ENCODE measurements at regions not wholly inside any gene's neighbourhood (a gene's known extent, or its start where the extent isn't known, plus 50 kb on each side); places are given as distances from the start of the nearest gene placed in this dataset.

DNA sequence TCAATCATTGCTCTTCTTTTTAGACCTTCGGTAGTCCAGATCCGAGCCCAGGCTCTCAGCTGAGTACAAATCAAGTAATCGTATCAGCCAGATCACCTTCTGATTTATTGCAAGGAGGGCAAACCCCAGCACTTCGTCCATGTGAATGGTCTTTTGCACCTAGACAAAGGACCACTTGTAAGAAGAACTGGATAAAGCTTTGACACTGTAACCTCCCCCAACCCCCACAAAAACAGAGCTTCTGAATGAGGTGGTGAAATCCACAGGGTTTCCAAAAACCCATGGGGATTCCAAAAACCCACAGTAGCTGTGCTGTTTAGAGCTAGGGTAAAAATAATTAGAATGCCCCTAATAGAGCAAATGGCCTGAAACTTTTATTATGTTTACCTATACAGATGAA is 148.8 kb upstream of the ODAD2 start:
- no peak overlapping the region for H3K4me3 Mint-ChIP-seq (ENCODE audit: unreplicated experiment)
- H3K36me3 Mint-ChIP-seq (ENCODE audit: low read depth, unreplicated experiment): no peaks in the 10 kb centered on the region
- H3K9me3 Mint-ChIP-seq (ENCODE audit: unreplicated experiment): no peaks in the 10 kb centered on the region
- TF ChIP-seq, protein P1, sequence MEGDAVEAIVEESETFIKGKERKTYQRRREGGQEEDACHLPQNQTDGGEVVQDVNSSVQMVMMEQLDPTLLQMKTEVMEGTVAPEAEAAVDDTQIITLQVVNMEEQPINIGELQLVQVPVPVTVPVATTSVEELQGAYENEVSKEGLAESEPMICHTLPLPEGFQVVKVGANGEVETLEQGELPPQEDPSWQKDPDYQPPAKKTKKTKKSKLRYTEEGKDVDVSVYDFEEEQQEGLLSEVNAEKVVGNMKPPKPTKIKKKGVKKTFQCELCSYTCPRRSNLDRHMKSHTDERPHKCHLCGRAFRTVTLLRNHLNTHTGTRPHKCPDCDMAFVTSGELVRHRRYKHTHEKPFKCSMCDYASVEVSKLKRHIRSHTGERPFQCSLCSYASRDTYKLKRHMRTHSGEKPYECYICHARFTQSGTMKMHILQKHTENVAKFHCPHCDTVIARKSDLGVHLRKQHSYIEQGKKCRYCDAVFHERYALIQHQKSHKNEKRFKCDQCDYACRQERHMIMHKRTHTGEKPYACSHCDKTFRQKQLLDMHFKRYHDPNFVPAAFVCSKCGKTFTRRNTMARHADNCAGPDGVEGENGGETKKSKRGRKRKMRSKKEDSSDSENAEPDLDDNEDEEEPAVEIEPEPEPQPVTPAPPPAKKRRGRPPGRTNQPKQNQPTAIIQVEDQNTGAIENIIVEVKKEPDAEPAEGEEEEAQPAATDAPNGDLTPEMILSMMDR (IDR thresholded peaks at IDR 0.05; ENCODE audit: unreplicated experiment): no peak
- H3K27ac Mint-ChIP-seq (ENCODE audit: unreplicated experiment): no peak overlapping the region
- peaks cover 2% of the 10 kb centered on the region for H3K4me1 Mint-ChIP-seq (ENCODE audit: unreplicated experiment)
- no peak for DNase-seq (ENCODE audit: low spot score)
- H3K27me3 Mint-ChIP-seq (ENCODE audit: unreplicated experiment): no peaks in the 10 kb centered on the region

DNA sequence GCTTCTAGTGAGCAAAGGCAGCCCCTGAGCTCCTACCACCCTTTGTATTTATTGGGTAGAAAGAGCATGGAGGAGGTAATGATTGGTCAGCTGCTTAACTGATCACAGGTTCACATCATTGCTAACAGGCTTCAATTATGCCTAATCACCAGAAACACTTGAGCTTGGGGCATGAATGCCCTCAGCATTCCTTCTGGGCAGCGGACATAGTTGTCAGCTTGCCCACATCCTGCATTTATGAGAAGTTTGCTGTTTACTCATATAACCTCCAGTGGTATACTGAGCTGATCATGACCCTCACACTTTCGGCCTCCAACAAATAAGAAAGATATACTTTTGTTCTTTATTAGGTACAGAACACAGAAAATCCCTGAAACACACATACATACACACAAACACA is 140.3 kb upstream of the ODAD2 start:
- Mint-ChIP-seq H3K9me3 (ENCODE audit: unreplicated experiment) (peaks cover 10% of the 10 kb centered on the region), H3K36me3 (ENCODE audit: low read depth, unreplicated experiment) (peaks cover 4% of the 10 kb centered on the region), H3K27me3 (ENCODE audit: unreplicated experiment) (no peaks in the 10 kb centered on the region), H3K4me3 (ENCODE audit: unreplicated experiment) (no peak overlapping the region), H3K27ac (ENCODE audit: unreplicated experiment) (no peak overlapping the region), H3K4me1 (ENCODE audit: unreplicated experiment) (peaks cover 4% of the 10 kb centered on the region)
- DNase-seq (ENCODE audit: low spot score): no peak
- TF ChIP-seq, protein P1 (IDR thresholded peaks at IDR 0.05; ENCODE audit: unreplicated experiment): no peak

- Mint-ChIP-seq H3K4me3 (ENCODE audit: unreplicated experiment) (no peak overlapping the region), H3K4me1 (ENCODE audit: unreplicated experiment) (peaks cover 4% of the 10 kb centered on the region), H3K27ac (ENCODE audit: unreplicated experiment) (no peak overlapping the region), H3K36me3 (ENCODE audit: low read depth, unreplicated experiment) (peaks cover 4% of the 10 kb centered on the region), H3K9me3 (ENCODE audit: unreplicated experiment) (peaks cover 10% of the 10 kb centered on the region), H3K27me3 (ENCODE audit: unreplicated experiment) (no peaks in the 10 kb centered on the region)
- TF ChIP-seq, protein P1 (IDR thresholded peaks at IDR 0.05; ENCODE audit: unreplicated experiment): no peak
- DNase-seq (ENCODE audit: low spot score): no peak
Measured at GRCh38 chr10:28137907-28138880, 139.3 kb upstream of the ODAD2 start.

DNA sequence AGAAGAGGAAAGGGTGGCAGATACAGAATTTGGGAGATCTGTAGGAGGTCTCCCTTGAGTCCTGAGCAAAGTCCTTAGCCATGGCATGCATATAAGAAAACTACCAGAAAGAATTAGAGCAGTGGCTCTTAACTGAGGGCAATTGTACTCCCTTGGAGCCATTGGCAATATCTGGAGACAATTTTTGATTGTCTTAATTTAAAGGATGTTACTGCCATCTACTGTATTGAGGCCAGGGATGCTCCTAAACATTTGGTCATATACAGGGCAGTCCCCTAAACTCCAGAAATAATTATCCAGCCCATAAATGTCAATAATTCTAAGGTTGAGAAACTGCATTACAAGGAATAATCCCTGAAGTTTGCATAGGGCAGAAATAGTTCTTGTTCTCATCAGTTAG is 136.4 kb upstream of the ODAD2 start:
- Mint-ChIP-seq H3K36me3 (ENCODE audit: low read depth, unreplicated experiment) (peaks cover 4% of the 10 kb centered on the region), H3K4me3 (ENCODE audit: unreplicated experiment) (no peak overlapping the region), H3K27me3 (ENCODE audit: unreplicated experiment) (no peaks in the 10 kb centered on the region), H3K9me3 (ENCODE audit: unreplicated experiment) (peaks cover 10% of the 10 kb centered on the region), H3K27ac (ENCODE audit: unreplicated experiment) (no peak overlapping the region), H3K4me1 (ENCODE audit: unreplicated experiment) (peaks cover 3% of the 10 kb centered on the region)
- DNase-seq (ENCODE audit: low spot score): no peak
- TF ChIP-seq, protein P1 (IDR thresholded peaks at IDR 0.05; ENCODE audit: unreplicated experiment): no peak

DNA sequence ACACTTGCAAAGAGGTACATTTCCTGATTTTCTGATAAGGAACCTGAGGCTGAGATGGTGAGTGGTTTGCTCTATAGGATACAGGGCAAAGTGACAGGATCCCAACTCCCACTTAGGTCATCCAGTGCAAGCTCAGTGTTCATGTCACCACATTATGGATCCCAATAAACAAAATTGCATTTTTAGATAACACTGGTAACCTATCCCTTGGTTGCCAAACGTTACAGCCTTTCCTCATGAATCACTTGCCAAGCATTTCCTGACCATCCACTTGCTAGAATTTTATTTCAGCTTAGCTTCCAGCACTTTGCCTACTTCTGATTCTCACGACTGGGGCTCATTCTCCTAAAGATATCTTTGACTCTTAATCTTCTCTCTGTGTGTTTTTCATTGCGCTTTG is 131.4 kb upstream of the ODAD2 start:
- TF ChIP-seq, protein P1 (IDR thresholded peaks at IDR 0.05; ENCODE audit: unreplicated experiment): no peak
- Mint-ChIP-seq H3K36me3 (ENCODE audit: low read depth, unreplicated experiment) (peaks cover 12% of the 10 kb centered on the region), H3K27me3 (ENCODE audit: unreplicated experiment) (no peaks in the 10 kb centered on the region), H3K4me1 (ENCODE audit: unreplicated experiment) (peaks cover 3% of the 10 kb centered on the region), H3K9me3 (ENCODE audit: unreplicated experiment) (peaks cover 8% of the 10 kb centered on the region), H3K27ac (ENCODE audit: unreplicated experiment) (no peak overlapping the region), H3K4me3 (ENCODE audit: unreplicated experiment) (no peak overlapping the region)
- DNase-seq (ENCODE audit: low spot score): no peak
